ENCODE measurements at regions not wholly inside any gene's neighbourhood (a gene's known extent, or its start where the extent isn't known, plus 50 kb on each side); places are given as distances from the start of the nearest gene placed in this dataset.

GRCh38 chr22:49107561-49107960 lies 720.1 kb downstream of the BRD1 start:
- DNase-seq: no peak

- DNase-seq: no peak
These were observed 720.9 kb downstream of the BRD1 start for GRCh38 chr22:49106842-49107152.

GRCh38 chr22:49106096-49106841 lies 721.4 kb downstream of the BRD1 start:
- DNase-seq: no peak

GRCh38 chr22:49104434-49104833 lies 723.2 kb downstream of the BRD1 start:
- no peak for DNase-seq

GRCh38 chr22:49103314-49104059 lies 724.2 kb downstream of the BRD1 start:
- no peak for DNase-seq

- DNase-seq: no peak
These were observed 725.3 kb downstream of the BRD1 start for GRCh38 chr22:49102367-49102766.

GRCh38 chr22:49101873-49102272 lies 725.8 kb downstream of the BRD1 start:
- no peak for DNase-seq

GRCh38 chr22:49101225-49101624 lies 726.4 kb downstream of the BRD1 start:
- no peak for DNase-seq

GRCh38 chr22:49100773-49101172 lies 726.9 kb downstream of the BRD1 start:
- DNase-seq: no peak

GRCh38 chr22:49100316-49100715 lies 727.4 kb downstream of the BRD1 start:
- no peak for DNase-seq

- DNase-seq: no peak
These were observed 728.1 kb downstream of the BRD1 start for GRCh38 chr22:49099496-49100124.

GRCh38 chr22:49099089-49099488 lies 728.6 kb downstream of the BRD1 start:
- no peak for DNase-seq

- DNase-seq: no peak
These were observed 729.7 kb downstream of the BRD1 start for GRCh38 chr22:49097966-49098365.

- DNase-seq: no peak
These were observed 730.3 kb downstream of the BRD1 start for GRCh38 chr22:49097171-49097925.

GRCh38 chr22:49096476-49096875 lies 731.2 kb downstream of the BRD1 start:
- DNase-seq: no peak

GRCh38 chr22:49095366-49095765 lies 732.3 kb downstream of the BRD1 start:
- no peak for DNase-seq

GRCh38 chr22:49094858-49095257 lies 732.8 kb downstream of the BRD1 start:
- DNase-seq: no peak

- no peak for DNase-seq
These were observed 733.5 kb downstream of the BRD1 start for GRCh38 chr22:49094151-49094550.

- no peak for DNase-seq
These were observed 734.3 kb downstream of the BRD1 start for GRCh38 chr22:49093192-49093880.

GRCh38 chr22:49092716-49093115 lies 735.0 kb downstream of the BRD1 start:
- no peak for DNase-seq

- no peak for DNase-seq
These were observed 735.6 kb downstream of the BRD1 start for GRCh38 chr22:49091917-49092545.

GRCh38 chr22:49091451-49091850 lies 736.2 kb downstream of the BRD1 start:
- DNase-seq: no peak

- DNase-seq: no peak
These were observed 736.9 kb downstream of the BRD1 start for GRCh38 chr22:49090853-49091135.
